ENCODE measurements at regions not wholly inside any gene's neighbourhood (a gene's known extent, or its start where the extent isn't known, plus 50 kb on each side); places are given as distances from the start of the nearest gene placed in this dataset.
"Not testable (repeated sequence)": the region's sequence is repeated elsewhere in the genome, so short reads cannot be mapped to it uniquely, and the experiment has no call there.

DNA sequence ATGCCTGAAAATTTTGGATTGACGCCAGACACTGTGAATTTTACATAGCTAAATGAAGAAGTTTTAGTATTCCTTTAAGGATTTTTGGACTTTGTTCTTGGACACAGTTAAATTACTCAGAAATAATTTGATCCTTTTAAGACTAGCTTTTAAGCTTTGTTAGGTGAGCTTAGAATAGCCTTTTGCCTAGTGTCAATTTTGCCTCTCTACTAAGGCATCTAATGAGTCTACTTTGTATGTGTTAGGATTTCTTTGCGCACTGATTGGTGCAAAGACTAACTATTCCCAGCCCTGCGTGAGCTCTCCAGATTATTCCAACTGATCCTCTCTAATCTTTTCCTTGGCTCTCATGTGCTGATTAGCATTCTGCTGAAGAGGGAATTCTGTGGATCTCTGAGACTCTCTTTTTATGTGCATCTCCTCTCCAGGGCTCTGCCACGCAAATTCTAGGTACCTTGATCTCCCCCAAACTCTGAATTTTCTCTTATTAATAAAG is 128.1 kb upstream of the BCL9 start:
- TF ChIP-seq, protein P1, sequence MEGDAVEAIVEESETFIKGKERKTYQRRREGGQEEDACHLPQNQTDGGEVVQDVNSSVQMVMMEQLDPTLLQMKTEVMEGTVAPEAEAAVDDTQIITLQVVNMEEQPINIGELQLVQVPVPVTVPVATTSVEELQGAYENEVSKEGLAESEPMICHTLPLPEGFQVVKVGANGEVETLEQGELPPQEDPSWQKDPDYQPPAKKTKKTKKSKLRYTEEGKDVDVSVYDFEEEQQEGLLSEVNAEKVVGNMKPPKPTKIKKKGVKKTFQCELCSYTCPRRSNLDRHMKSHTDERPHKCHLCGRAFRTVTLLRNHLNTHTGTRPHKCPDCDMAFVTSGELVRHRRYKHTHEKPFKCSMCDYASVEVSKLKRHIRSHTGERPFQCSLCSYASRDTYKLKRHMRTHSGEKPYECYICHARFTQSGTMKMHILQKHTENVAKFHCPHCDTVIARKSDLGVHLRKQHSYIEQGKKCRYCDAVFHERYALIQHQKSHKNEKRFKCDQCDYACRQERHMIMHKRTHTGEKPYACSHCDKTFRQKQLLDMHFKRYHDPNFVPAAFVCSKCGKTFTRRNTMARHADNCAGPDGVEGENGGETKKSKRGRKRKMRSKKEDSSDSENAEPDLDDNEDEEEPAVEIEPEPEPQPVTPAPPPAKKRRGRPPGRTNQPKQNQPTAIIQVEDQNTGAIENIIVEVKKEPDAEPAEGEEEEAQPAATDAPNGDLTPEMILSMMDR (IDR thresholded peaks at IDR 0.05; ENCODE audit: control extremely low read depth, extremely low read depth, low read depth, missing control alignments), result no peak
- ChIA-PET CTCF (interaction anchor here (1.0 kb wide), 1 partner anchor 24 kb away, joined by 3 read pairs; no protein-coding TSS in a partner anchor), POLR2A (no interaction called here)
- no peak for DNase-seq (ENCODE audit: extremely low spot score)

DNA sequence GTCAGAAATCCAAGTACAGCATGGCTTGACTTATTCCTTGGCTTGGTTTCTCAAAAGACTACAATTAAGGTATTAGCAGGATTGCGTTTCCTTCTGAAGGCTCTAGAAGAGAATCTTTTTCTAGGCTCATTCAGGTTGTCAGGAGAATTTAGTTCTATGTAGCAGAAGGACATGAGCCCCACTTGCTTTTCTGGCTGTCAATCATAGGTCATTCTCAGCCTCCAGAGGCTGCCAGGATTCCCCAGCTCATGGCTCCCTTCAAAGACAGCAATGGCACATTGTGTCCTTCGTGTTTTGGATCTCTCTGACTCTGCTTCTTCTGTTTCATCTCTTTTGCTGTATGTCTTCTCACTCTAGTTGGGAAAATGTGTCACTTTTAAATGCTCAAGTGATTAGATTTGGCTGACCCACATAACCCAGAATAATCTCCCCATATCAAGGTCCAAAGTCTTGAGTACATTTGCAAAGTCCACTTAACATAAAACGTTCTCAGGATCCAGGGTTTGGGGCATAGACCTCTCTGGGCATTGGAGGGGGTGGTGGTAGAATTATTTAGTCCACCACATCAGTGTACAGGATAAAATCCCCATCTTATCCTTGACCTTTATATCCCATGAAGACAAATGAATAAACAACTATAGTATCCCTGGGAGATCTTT is 126.7 kb upstream of the BCL9 start:
- ChIA-PET POLR2A (no interaction called here), CTCF (no interaction called here)
- DNase-seq (ENCODE audit: extremely low spot score), result no peak
- TF ChIP-seq, protein P1 (IDR thresholded peaks at IDR 0.05; ENCODE audit: control extremely low read depth, extremely low read depth, low read depth, missing control alignments), result no peak

DNA sequence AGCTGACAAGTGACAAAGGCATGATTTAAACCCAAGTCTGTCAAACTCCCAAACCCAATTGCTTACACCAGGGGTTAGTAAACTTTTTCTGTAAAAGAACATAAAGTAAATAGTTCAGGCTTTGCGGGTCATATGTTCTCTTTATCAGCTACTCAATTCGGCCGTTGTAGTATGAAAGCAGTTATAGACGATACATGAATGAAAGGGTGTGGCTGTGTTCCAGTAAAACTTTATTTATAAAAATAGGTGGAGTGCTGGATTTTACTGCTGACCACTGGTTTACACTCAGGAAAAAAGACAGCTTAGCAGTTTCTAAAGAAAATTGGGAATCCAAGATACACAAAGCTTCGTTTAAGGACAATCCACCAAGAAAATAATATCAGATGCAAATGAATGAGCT is 124.3 kb upstream of the BCL9 start:
- CTCF ChIA-PET, result interaction anchor here (2.3 kb wide), 1 partner anchor 28 kb away, joined by 7 read pairs; no protein-coding TSS in a partner anchor
- TF ChIP-seq, protein P1 (IDR thresholded peaks at IDR 0.05; ENCODE audit: control extremely low read depth, extremely low read depth, low read depth, missing control alignments), result no peak
- POLR2A ChIA-PET, result no interaction called here
- no peak for DNase-seq (ENCODE audit: extremely low spot score)

DNA sequence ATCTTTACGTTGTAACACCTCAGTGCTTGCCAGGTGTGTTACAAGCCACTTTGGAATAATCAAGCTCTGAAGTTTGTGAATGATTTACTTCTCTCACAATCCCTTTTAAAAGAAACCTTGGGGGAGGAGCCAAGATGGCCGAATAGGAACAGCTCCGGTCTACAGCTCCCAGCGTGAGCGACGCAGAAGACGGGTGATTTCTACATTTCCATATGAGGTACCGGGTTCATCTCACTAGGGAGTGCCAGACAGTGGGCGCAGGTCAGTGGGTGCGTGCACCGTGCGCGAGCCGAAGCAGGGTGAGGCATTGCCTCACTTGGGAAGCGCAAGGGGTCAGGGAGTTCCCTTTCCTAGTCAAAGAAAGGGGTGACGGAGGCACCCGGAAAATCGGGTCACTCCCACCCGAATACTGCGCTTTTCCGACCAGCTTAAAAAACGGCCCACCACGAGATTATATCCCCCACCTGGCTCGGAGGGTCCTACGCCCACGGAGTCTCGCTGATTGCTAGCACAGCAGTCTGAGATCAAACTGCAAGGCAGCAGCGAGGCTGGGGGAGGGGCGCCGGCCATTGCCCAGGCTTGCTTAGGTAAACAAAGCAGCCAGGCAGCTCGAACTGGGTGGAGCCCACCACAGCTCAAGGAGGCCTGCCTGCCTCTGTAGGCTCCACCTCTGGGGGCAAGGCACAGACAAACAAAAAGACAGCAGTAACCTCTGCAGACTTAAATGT is 118.0 kb upstream of the BCL9 start:
- DNase-seq (ENCODE audit: extremely low spot score); POLR2A ChIA-PET; CTCF ChIA-PET: not testable (repeated sequence)

DNA sequence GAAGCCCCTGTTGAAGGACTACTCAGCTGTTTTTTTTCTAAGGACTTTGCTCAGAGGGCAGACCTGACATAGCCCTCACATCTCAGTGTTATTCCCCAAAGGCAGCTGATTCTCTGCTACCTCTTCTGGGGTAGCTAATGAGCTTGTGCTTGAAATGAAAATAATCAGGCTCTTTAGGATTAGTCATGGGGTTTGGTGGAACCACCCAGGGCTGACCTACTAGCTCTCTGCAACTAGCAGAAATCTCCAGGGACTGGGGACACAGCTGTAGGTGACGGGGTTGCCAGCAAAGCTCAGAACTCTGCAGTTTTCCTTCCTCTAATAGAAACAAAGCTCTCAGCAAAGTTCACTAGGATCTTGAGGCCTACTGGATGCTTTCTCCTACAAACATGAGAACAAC is 106.4 kb upstream of the BCL9 start:
- ChIA-PET POLR2A (no interaction called here), CTCF (interaction anchor here (0.8 kb wide), 1 partner anchor 13 kb away, joined by 3 read pairs; no protein-coding TSS in a partner anchor)
- TF ChIP-seq, protein P1 (IDR thresholded peaks at IDR 0.05; ENCODE audit: control extremely low read depth, extremely low read depth, low read depth, missing control alignments), result no peak
- DNase-seq (ENCODE audit: extremely low spot score), result no peak

DNA sequence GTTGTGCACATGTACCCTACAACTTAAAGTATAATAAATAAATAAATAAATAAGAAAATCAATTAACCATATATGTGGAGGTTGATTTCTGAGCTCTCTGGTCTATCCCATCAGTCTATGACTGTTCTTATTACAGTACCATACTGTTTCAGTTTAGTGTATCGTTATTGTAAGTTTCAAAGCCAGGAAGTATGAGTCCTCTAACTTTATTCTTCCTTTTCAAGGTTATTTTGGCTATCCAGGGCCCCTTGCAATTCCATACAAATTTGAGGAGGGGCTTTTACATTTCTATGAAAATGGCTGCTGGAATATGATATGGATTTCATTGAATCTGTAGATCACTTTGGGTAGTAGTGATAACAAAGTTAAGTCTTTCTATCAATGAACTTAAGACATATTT is 96.9 kb upstream of the BCL9 start:
- TF ChIP-seq, protein P1 (IDR thresholded peaks at IDR 0.05; ENCODE audit: control extremely low read depth, extremely low read depth, low read depth, missing control alignments), result no peak
- CTCF ChIA-PET, result no interaction called here
- POLR2A ChIA-PET, result no interaction called here
- no peak for DNase-seq (ENCODE audit: extremely low spot score)

DNA sequence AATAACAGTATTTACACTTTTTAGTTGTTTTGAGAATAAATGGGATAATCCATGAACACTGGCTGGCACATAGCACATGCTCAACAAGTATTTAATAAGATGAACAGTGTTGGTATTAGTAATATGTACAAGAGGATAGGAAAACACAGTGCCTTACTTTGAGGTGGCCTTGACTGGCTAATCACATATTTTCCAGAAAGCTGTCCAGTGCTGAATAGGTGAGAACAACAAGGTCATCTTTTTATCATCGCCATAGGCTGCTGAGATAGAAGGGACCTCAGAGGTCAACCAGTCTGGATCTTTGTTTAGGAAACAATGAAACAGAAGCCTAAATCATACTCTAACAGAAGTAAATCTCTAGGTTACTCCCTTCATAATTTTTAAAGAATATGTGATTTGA is 89.7 kb upstream of the BCL9 start:
- ChIA-PET CTCF (no interaction called here), POLR2A (no interaction called here)
- TF ChIP-seq, protein P1 (IDR thresholded peaks at IDR 0.05; ENCODE audit: control extremely low read depth, extremely low read depth, low read depth, missing control alignments), result no peak
- no peak for DNase-seq (ENCODE audit: extremely low spot score)
